HG03095 (cell line): ENCODE measurements at regions not wholly inside any gene's neighbourhood (a gene's known extent, or its start where the extent isn't known, plus 50 kb on each side); places are given as distances from the start of the nearest gene placed in this dataset.
"Not testable (repeated sequence)": the region's sequence is repeated elsewhere in the genome, so short reads cannot be mapped to it uniquely, and the experiment has no call there.

ENCODE experiments used
- ATAC-seq: cut with Tn5 transposase; IDR thresholded peaks from one replicate; pipeline ENCODE4 v1.9.1; 2021; ENCODE audit warnings: moderate library complexity; ENCODE audit not compliant: unreplicated experiment

GRCh38 chr3:152209776-152210175 is 59.0 kb upstream of the MBNL1 start:
- no peak for ATAC-seq

GRCh38 chr3:152210697-152211096 is 58.0 kb upstream of the MBNL1 start:
- ATAC-seq, result no peak

GRCh38 chr3:152211655-152212054 is 57.1 kb upstream of the MBNL1 start:
- ATAC-seq, result no peak

- no peak for ATAC-seq
These were observed 55.5 kb upstream of the MBNL1 start for GRCh38 chr3:152213203-152213602.

GRCh38 chr3:152213938-152214337 is 54.8 kb upstream of the MBNL1 start:
- ATAC-seq, result no peak

GRCh38 chr3:152216960-152217865 is 51.5 kb upstream of the MBNL1 start:
- ATAC-seq, result not testable (repeated sequence)

- no peak for ATAC-seq
These were observed 50.1 kb upstream of the MBNL1 start for GRCh38 chr3:152218602-152219001.
